Pancreas (tissue), 10 donors: ENCODE measurements at regions not wholly inside any gene's neighbourhood (a gene's known extent, or its start where the extent isn't known, plus 50 kb on each side); places are given as distances from the start of the nearest gene placed in this dataset.

ENCODE experiments used
- ATAC-seq, 4 donors: fragments of 200-7000 bp; cut with Tn5 transposase; one replicate each; pipeline versions ENCODE4 v1.8.0 to v1.9.1; 2020; ENCODE audit warnings: mild to moderate bottlenecking in 4 of 4, moderate library complexity in 4 of 4
- DNase-seq, 6 donors: peaks; one replicate each; pipeline ENCODE4 v3.0.0-alpha.2; 2020
- FAIRE-seq: peaks from 2 replicates; lab custom pipeline; 2012; peaks lifted over from hg19 to GRCh38; lab: Jason Lieb, UNC
- H3K27ac ChIP-seq, 4 donors: fragments of 200-600 bp; sonication (generic); 1 replicate in 3 of 4; 2 replicates in 1 of 4; pipeline versions ENCODE4 v1.5.0 to v1.8.0; 2020
- H3K27me3 ChIP-seq, 4 donors: fragments of 200-600 bp; one replicate each; pipeline ENCODE4 v1.8.0; 2021
- H3K36me3 ChIP-seq, 3 donors: fragments of 200-600 bp; sonication (generic) in 1 of 3; one replicate each; pipeline versions ENCODE4 v1.5.0 to v1.8.0; 2020 to 2021
- H3K4me1 ChIP-seq, 3 donors: fragments of 200-600 bp; one replicate each; pipeline ENCODE4 v1.8.0; 2021
- H3K4me3 ChIP-seq, 4 donors: fragments of 200-600 bp; sonication (generic) in 2 of 4; one replicate each; pipeline versions ENCODE4 v1.5.0 to v1.8.0; 2020 to 2021
- H3K9me3 ChIP-seq, 4 donors: fragments of 200-600 bp; one replicate each; pipeline ENCODE4 v1.8.0; 2021
- WGBS, 2 donors: extraction: QIAGEN DNeasy Blood & Tissue Kit; methylation state at CpG; one replicate each; pipeline ENCODE4 v1.1.7; 2013; 5-methylcytosine and 5-hydroxymethylcytosine counted together
- intact Hi-C, 3 donors: fragments of 100-400 bp; cut with DNase I; formaldehyde crosslinking; loops; one replicate each; pipeline versions ENCODE4 v1.11.1 to v1.14.2; 2022
- TF ChIP-seq, protein P1 (sequence below), 4 donors: fragments of 200-600 bp; sonication (generic) in 3 of 4; IDR thresholded peaks; one replicate each; pipeline versions ENCODE4 v1.5.0 to v1.8.0; 2021; ENCODE audit warnings: antibody characterized with exemption in 4 of 4
- donor health status: healthy with polysubstance abuse.
- donor health status: DM: no; HTN: no; CAD: no; lungs with moderate emphysema.
- donor health status: DM: no; HTN: no; CAD: no.
- donor health status: control.
- donor health status: control.
- donor health status: Bipolar disorder and iron deficiency.
- donor health status: DM: yes; HTN: yes; CAD: no.
- donor health status: DM: no; HTN: no; CAD: no.
- donor health status: DM: no; HTN: no; CAD: no.
- donor health status: DM: yes; HTN: yes; CAD: no.

DNA sequence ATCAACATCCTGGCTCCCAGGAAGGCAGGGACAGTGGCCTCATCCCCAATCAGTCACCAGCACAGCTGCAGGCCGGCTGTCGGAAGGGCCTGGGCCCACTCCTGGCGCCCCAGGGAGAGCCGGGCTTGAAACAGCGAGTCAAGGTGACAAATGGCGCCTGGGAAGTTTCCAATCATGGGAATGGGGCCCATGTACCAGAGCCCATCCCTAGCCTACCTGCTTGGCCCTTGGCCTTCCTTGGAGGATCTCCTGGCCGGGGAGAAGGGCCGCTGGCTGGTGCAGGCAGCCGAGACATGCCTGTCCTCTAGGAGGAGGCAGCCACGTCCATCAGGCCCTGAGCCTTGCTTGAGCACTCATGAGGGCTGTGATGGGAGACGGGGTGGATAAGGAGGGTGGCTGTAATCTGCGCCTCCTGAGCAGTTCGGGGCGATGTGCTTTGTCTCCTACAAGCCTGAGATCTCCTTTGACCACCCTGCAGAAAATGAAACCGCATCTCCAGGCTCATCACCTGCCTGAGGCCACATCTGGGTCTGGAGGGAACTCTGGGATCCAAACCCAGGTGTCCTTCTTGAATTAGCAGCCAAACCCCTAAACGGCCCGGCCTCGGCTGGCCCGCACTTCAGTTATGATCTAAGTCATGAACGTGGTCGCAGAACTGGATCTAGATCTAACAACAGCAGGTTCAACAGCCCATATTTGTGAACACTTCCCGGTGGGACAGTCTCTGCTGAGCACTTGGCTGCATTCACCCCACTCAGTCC is 862.0 kb downstream of the TBC1D22A start:
- H3K36me3 ChIP-seq = no peaks in the 10 kb centered on the region
- no peaks in the 10 kb centered on the region for H3K9me3 ChIP-seq
- no peak for ATAC-seq
- no peak for DNase-seq
- H3K4me1 ChIP-seq = no peaks in the 10 kb centered on the region
- WGBS, 2 donors = 64 to 72% methylated on average over 22 of the region's 22 CpGs
- no peak for FAIRE-seq
- no peak overlapping the region for H3K27ac ChIP-seq
- no peak overlapping the region for H3K4me3 ChIP-seq
- TF ChIP-seq, protein P1, sequence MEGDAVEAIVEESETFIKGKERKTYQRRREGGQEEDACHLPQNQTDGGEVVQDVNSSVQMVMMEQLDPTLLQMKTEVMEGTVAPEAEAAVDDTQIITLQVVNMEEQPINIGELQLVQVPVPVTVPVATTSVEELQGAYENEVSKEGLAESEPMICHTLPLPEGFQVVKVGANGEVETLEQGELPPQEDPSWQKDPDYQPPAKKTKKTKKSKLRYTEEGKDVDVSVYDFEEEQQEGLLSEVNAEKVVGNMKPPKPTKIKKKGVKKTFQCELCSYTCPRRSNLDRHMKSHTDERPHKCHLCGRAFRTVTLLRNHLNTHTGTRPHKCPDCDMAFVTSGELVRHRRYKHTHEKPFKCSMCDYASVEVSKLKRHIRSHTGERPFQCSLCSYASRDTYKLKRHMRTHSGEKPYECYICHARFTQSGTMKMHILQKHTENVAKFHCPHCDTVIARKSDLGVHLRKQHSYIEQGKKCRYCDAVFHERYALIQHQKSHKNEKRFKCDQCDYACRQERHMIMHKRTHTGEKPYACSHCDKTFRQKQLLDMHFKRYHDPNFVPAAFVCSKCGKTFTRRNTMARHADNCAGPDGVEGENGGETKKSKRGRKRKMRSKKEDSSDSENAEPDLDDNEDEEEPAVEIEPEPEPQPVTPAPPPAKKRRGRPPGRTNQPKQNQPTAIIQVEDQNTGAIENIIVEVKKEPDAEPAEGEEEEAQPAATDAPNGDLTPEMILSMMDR (IDR thresholded peaks at IDR 0.05) = no peak
- H3K27me3 ChIP-seq = no peaks in the 10 kb centered on the region
- intact Hi-C loops = no loop called here

DNA sequence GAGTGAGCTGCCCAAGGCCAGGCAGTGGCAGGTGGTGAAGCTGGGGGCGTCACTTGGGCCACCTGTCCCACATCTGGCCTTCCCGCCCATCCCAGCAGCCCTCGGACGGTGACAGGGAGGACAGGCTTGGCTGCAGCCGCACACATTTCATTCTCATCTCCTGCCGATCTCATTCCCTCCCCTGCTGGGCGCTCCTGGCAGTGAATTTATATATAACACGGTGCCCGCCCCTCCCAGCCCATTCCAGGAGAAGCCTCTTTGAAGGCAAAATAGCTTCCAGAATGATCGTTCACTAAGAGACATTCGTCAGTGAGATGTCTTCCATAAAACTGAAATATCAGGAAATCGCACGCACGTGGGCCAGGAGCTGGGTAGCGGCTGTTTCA is 861.3 kb downstream of the TBC1D22A start:
- TF ChIP-seq, protein P1 (IDR thresholded peaks at IDR 0.05) = no peak
- no peaks in the 10 kb centered on the region for H3K4me1 ChIP-seq
- no peaks in the 10 kb centered on the region for H3K36me3 ChIP-seq
- intact Hi-C loops = no loop called here
- DNase-seq = no peak
- no peak for ATAC-seq
- no peak overlapping the region for H3K4me3 ChIP-seq
- H3K9me3 ChIP-seq = no peaks in the 10 kb centered on the region
- H3K27ac ChIP-seq = no peak overlapping the region
- WGBS, 2 donors = 42 to 44% methylated on average over 15 of the region's 15 CpGs
- no peak for FAIRE-seq
- no peaks in the 10 kb centered on the region for H3K27me3 ChIP-seq

DNA sequence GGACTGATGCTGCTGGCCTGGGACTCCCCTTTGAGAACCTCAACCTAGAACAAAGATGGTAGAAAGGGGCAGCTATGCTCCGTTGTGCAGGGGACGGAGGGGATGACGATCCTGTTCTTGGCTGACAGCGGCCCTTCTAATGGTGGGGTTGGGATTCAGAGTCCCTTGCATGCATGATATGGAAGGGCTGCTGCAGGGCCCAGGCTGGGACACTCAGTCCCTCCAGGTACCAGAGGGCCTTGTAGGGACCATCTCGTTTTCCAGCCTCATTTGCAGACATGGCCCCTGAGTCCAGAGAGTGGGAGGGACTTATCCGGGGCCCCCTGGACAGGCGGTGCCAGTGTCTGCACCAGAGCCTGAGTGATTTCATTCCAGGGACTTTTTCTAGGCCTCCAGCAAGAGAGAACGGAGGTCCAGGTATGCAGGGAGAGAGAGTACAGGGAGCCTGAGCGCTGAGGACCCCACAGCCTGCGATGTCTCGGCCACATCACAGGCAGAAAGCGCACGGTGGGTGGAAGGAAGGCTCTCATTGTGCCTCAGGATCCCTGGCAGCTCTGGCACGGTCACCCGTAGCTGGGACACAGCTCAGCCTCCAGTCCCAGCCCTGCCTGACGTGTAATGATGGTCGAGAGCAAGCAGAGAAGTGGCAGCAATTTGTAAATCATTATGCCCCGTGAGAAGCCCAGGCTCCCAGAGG is 860.8 kb downstream of the TBC1D22A start:
- H3K4me1 ChIP-seq = no peaks in the 10 kb centered on the region
- no peak overlapping the region for H3K27ac ChIP-seq
- H3K4me3 ChIP-seq = no peak overlapping the region
- ATAC-seq = no peak
- intact Hi-C loops = no loop called here
- no peak for DNase-seq
- no peaks in the 10 kb centered on the region for H3K27me3 ChIP-seq
- no peak for FAIRE-seq
- H3K9me3 ChIP-seq = no peaks in the 10 kb centered on the region
- 51 to 59% methylated on average over 18 of the region's 18 CpGs for WGBS, 2 donors
- H3K36me3 ChIP-seq = no peaks in the 10 kb centered on the region
- TF ChIP-seq, protein P1 (IDR thresholded peaks at IDR 0.05) = no peak

DNA sequence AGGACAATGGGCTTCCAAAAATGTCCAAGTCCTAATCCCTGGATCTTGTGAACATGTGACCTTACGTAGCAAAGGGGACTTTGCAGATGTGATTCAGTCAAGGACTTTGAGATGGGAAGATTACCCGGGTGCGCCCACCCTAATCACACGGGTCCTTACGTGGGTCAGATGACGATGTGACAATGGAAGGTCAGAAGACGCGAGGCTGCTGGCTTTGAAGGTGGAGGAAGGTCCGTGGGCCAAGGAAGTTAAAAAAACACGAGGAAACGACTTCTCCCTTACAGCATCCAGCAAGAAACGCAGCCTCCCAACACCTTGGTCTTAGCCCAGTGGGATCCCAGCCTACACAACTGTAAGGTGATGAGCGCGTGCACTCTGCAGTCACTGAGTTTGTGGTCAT is 860.1 kb downstream of the TBC1D22A start:
- Histone ChIP-seq H3K4me1 (no peaks in the 10 kb centered on the region), H3K36me3 (no peaks in the 10 kb centered on the region), H3K27me3 (no peaks in the 10 kb centered on the region), H3K27ac (no peak overlapping the region), H3K4me3 (no peak overlapping the region), H3K9me3 (no peaks in the 10 kb centered on the region)
- ATAC-seq = no peak
- no peak for DNase-seq
- TF ChIP-seq, protein P1 (IDR thresholded peaks at IDR 0.05) = no peak
- intact Hi-C loops = no loop called here
- WGBS, 2 donors = 57 to 71% methylated on average over 14 of the region's 14 CpGs
- FAIRE-seq = no peak

DNA sequence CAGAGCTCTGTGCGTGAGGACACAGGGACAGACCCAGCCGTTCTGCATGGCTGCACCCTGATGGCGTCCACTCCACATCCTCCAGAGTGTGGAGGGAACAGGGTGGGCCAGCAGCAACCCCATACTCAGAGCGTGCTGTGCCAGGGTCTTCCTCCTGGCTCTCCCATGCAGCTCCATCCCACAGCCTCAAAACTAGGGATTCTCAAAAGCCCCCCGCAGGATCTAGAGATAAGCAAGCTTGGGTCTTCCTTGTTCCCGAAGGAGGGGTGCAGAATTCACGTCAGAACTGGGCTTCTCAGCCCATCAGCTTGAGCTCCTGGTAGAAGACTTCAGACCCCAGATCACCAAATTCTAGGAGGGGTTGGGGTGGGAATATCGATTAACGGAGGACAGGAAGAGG is 858.8 kb downstream of the TBC1D22A start:
- 53 to 64% methylated on average over 9 of the region's 9 CpGs for WGBS, 2 donors
- no peaks in the 10 kb centered on the region for H3K27me3 ChIP-seq
- H3K4me1 ChIP-seq = no peaks in the 10 kb centered on the region
- no peaks in the 10 kb centered on the region for H3K36me3 ChIP-seq
- H3K27ac ChIP-seq = no peak overlapping the region
- H3K9me3 ChIP-seq = no peaks in the 10 kb centered on the region
- intact Hi-C loops = no loop called here
- FAIRE-seq = no peak
- DNase-seq = peak in 1 of 6 donors; percentile 5
- TF ChIP-seq, protein P1 (IDR thresholded peaks at IDR 0.05) = no peak
- H3K4me3 ChIP-seq = no peak overlapping the region
- ATAC-seq = no peak
